NOMO-1 (cell line): ENCODE measurements at regions not wholly inside any gene's neighbourhood (a gene's known extent, or its start where the extent isn't known, plus 50 kb on each side); places are given as distances from the start of the nearest gene placed in this dataset.
"Not testable (repeated sequence)": the region's sequence is repeated elsewhere in the genome, so short reads cannot be mapped to it uniquely, and the experiment has no call there.

Experiments
- DNase-seq, 2 experiments: peaks; one replicate each; lab custom pipeline; 2025; ENCODE audit not compliant: unreplicated experiment in 2 of 2; lab: John Stamatoyannopoulos, UW

DNA sequence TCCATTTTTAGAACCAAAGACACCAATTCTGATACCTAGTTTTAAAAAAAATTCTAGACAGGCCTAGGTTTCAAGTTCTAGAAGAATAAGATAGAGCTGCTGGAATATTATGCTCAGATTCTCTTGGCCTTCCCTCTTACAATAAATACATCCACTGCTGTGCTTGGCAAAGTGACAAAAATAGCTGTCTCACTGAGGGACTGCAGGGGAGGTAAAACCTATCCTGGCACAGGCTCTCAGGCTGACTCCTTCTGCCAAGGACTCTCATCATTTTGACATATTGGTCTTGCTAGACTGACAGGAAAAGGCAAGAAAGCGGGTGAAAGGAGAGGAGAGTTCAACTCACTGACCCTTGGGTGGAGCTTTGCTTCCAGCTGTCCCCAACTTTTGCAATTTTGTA, 197.0 kb upstream of the LHX8 start:
- DNase-seq: no peak

DNA sequence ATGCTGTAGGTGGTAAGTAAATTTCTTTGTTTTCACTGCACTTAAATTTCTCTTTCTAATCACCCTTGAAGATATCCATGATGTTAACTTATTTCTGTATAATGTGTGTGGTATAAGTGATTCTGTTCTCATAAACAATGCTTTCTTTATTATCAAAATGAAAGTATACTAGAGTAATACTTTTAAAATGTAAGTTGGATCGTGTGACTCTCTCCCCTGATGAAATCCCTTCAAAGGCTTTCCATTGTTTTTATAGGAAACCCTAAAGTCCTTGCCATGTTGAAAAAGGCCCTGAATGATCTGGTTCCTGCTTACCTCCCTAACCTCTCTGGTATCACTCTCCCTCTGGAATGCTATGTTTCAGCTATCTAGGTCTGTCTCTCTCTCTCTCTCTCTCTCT, 191.1 kb upstream of the LHX8 start:
- no peak for DNase-seq

DNA sequence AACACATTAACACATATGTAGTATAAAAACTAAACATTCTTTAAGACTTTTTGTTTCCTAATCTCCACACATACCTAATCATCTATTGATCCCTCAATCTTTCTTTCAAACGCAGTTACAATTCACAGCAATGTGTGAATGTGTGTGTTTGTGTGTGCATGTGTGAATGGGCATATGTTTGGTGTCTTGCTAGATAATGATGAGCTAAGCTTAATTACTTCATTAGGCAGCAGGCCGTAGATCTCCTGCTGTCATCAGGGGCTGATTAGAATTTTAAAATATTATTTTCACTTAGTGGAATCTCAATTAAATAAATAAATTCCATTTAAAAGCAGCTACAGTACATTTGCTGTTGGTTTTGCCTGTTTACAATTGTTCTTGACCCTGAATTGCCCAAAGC, 187.8 kb upstream of the LHX8 start:
- DNase-seq: no peak

DNA sequence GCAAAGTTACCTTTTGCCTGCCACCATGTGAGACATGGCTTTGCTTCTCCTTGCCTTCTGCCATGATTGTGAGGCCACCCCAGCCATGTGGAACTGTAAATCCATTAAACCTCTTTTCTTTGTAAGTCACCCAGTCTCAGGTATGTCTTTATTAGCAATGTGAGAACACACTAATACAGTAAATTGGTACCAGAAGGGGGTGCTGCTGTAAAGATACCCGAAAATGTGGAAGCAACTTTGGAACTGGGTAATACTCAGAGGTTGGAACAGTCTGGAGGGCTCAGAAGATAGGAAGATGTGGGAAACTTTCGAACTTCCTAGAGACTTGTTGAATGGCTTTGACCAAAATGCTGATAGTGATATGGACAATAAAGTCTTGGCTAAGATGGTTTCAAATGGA, 184.8 kb upstream of the LHX8 start:
- not testable (repeated sequence) for DNase-seq

DNA sequence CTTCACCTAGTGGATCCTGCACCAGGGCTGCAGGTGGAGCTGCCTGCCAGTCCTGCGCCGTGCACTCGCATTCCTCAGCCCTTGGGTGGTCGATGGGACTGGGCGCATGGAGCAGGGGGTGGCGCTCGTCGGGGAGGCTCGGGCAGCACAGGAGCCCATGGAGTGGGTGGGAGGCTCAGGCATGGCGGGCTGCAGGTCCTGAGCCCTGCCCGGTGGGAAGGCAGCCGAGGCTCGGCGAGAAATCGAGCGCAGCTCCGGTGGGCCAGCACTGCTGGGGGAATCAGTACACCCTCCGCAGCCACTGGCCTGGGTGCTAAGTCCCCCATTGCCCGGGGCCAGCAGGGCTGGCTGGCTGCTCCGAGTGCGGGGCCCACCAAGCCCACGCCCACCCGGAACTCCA, 182.2 kb upstream of the LHX8 start:
- not testable (repeated sequence) for DNase-seq

DNA sequence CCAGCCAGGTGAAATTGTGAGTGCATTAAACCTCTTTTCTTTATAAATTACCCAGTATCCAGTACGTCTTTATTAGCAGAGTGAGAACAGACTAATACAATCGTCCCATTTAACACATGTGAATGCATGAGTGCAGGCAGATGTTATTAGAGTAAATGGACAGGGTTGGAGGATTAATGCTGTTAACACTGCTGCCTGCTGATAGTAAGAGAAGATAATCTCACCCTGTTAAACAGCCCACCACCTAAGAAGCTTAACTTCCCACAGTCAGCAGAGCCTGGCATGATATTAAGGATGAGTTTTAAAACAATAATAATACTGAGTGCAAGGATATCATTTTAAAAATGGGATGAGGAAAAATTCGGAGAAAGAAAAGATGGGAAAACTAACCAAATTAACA, 181.4 kb upstream of the LHX8 start:
- DNase-seq: no peak

DNA sequence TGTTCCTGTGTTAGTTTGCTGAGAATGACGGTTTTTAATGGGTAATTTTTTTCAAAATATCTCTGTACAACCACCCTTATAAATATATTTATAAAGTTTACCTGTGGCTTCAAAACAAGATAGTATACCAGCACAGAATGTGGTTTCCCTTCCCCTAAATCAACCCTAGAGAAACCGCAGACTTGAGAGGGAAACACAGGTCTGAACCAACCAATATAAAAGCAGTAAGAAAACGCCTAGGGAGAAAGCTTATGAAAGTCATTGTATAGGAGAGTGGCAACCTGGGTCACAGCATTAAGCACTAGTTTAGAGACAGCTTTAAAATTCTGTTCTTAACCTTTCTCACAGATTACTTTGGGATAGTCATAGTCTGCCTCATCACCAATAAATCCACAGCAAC, 180.6 kb upstream of the LHX8 start:
- no peak for DNase-seq

DNA sequence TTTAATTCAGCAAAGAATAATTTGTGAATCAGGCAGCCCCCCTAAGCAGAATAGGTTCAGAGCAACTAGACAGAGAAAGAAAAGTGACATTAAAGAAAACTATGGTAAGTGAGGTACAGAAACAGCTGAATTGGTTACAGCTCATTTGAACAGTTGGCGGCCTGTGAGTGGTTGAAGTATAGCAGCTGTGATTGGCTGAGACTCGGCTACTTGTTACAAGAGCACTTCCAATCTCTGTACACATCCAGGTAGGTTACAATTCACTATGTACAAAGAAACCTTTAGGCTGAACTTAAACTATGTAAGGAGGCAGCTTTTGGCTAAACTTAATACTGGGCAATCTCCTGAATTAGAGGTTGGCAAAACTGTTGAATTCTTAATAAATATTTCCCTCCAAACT, 171.1 kb upstream of the LHX8 start:
- no peak for DNase-seq

DNA sequence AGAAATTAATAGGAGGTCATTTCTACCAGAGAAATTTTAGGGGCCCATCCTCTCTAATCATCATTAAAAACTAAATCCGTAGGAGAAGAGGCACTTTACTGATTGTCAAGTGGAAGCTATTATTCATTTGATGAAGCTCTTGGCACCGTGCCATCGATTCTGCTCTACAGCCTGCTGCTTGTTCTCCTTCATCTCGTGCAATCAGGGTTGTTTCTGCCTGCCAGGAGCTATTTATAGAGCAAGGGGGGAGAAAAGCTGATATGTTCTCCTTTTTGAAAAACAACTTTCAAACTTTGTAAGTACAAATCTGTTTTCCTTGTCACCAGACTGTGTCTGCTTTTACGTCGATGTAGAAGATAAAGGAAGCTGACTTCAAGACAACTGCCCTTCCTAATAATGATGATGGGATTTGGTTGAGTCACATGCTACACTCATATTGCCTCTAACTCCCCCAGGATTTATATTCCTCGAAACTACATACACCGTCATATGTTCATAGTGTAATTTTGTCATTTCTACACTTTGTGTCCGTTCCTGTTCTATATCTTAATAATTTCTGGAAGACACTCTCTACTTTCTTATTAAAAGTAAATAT, 169.6 kb upstream of the LHX8 start:
- DNase-seq: peak in 1 of 2 experiments; percentile 19

DNA sequence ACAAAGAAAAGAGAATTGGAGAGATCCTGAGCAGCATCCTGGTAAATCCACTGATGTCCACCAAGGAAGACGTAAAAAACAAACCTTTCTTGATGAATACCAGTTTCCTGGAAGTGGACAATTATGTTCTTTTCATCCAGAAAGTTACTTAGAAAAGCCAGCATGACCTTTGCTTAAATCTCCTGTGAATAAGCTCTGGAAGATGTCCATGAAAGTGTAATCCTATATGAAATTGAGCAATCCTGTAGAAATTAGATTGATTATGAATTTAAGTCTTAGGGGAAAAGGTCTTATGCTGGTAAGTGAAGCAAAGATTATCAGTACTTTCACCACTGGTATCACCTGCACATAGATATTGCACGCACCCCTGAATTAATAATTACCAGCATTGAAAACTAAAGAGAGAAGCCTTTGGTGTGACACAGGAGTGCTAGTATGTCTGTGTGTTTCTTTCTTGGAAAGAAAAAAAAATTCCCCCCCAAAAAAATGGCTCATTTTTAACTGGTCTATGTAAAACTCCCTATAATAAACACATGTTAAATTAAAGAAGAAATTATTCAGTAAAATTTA, 164.5 kb upstream of the LHX8 start:
- DNase-seq: no peak

DNA sequence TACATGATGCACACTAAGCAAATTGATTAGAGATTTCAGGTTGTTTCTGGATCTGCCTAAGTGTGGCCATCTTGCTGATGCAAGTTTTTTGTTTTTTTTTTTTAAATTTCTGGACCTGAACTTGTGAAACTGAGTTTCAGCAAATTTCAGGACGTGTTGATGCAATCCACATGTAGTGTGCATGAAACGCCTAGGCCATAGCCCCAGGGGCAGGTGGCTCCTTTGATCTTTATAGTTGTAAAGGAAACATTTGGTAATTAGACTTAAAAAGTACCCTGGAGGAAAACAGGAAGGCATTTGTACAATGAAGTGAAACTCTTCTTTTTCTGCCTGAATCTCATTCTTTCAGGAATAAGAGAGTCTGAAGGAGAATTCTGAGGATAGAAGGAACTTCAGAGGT, 162.2 kb upstream of the LHX8 start:
- DNase-seq: no peak

DNA sequence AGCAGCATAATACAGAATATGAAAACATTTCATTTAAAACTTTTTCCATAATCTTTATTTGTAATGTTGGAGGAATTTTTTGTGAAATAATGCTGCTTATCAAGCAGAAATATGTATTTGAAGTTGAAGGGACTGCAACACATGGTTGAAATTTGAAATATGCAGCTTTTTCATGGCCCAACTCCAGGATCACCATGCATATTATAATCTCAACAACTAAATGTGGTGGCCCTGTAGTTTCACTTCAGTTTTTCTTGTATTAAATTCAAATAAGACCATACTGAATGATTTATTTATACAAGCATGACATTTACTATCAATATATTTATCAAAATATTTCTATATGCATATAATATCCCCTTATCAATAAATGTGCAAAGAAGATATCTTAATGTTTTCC, 157.7 kb upstream of the LHX8 start:
- no peak for DNase-seq

DNA sequence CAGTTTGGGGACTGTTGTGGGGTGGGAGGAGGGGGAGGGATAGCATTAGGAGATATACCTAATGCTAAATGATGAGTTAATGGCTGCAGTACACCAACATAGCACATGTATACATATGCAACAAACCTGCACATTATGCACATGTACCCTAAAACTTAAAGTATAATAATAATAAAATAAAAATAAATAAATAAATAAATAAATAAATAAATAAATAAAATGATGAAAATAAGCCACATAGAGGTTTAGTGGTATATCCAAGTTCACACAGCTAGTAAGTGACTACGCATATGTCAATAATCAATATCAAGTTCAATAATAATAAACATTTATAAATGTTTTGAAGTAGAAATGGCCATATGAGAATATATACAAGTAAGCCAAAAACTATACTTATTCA, 141.7 kb upstream of the LHX8 start:
- not testable (repeated sequence) for DNase-seq

DNA sequence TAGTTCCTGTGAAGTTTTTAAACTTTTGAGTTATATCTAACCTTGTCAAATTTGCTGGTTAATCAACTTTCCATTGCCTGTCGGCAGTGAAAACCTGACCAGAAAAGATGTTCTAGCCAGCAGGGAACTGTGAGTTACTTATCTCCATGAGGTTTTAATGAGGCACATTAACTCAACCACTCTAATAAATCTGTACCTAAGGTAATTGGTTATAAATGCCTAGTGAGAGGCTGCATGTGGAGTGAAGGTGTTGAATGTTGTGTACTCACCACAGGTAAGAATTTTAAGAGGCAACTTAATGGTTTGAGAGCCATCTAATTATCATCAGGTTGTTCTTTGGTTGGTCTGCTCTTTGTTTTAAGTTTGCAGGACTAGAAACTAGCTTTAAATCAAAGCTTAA, 138.4 kb upstream of the LHX8 start:
- DNase-seq: no peak

DNA sequence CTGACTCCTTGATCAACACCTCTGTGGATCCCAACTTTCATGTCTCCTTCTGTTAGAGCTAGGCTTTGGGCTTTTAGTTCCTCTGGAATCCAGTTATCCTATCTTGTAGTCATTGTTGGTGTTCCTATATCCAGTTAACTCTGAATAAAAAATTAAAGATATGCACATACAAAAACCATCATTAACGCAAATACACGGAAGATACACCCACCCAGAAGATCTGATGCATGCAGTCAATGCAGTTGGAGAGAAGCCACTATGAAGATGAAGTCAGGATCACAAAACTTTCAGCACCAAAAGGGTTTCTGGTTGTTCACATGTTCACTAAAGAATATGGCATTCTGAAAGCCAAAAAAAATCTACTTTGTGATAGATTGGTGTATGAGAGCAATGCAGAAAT, 123.6 kb upstream of the LHX8 start:
- DNase-seq: no peak

DNA sequence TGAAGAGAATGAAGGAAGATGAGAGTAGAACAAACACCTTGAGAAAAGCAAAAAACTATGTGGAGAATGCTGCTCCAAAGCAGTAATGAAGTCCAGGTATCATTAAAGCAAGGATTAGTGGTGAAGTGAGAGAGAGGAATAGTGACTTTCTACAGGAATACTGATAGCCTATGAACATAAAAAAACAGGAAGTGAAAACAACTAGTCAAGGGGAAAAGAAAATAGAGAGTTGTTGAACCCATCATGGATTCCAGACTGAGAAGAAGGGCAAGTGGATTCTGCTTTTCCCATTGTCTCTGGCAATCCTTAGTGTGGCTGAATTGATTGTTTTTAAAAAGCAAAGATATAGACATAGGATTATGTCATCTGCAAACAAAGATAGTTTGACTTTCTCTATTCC, 119.9 kb upstream of the LHX8 start:
- DNase-seq: no peak

DNA sequence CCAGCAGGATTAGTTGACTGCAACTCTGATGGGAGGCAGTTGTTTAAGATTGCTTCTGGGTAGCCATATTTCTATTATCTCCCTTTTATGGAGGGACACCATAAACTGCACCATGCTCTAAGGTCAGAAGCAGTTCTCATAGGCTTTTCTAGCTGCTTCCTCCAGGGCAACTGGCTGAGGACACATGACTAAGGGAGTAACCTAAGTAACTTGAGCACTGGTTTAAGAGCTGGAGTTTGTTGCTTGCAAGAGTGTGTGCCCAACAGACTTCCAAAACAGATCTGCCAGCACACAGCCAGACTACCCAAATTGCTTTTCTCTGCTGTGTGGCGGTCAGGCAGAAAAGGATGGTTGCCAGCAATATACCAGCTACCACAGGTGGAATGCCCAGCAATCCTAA, 111.2 kb upstream of the LHX8 start:
- no peak for DNase-seq

DNA sequence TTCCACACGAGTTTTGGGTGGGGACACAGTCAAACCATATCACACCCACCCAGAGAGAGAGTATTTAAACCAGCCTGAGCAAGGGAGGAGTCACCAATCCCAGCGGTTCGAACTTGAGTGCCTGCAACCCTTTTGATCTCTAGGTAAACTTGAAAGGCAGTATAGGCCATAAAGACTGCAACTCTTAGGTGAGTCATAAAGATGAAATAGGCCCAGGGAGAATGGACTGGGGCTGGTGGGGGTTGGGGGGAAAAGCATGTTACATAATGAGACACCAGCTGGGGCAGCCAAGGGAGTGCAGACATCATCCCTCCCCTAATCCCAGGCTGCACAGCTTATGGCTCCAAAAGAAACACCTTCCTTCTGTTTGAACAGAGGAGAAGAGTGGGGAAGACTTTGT, 99.8 kb upstream of the LHX8 start:
- no peak for DNase-seq

DNA sequence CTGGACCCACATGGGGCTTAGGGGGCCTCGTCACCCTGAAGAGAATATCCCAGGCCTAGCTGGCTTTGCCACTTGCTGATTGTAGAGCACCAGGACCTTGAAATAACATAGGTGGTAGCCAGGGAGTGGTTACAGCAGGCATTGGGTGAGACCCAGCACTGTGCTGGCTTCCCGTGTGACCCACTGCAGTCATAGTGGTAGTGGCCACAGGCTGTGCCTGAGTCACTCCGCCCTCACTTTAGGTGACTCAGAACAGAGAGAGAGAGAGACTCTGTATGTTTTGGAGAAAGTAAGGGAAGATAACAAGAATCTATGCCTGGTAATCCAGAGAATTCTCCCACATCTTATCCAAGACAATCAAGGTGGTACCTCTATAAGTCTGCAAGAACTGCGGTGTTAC, 98.7 kb upstream of the LHX8 start:
- no peak for DNase-seq

DNA sequence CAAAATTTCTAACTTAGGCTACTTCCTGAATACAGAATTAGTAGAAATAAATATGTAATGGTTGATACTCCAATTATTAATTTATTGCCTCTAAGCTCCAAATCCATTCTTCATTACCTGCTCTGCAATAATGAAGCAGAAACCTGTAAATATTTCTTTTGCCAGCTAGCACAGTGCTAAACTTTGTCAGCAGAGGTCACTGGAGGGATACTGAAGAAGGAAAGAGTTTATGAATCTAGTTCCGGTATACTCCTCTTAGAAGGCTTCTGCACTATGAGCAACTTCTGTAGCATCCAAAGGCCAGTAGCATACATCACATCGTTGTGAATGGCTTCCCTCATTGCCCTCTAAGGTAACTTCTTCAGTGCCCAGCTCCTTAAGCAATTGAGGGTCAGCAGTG, 81.0 kb upstream of the LHX8 start:
- no peak for DNase-seq

DNA sequence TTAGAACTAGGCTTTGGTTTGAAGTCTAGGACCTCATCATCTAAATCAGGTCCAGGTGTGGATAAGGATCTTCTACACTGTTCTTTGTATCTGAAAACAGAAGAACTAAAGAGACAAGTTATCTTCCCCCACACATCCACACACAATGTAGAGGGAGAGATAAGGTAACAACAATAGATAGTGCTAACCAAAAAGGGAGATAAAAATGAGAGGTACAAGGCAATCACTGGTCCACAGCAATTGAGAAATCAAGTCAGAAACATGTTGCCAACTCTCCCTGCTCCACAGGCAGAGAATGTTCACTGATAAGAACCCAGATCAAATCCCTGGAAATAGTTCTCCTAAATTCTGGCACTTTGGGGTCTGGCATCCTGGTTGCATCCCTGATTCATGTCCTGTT, 75.8 kb upstream of the LHX8 start:
- no peak for DNase-seq

DNA sequence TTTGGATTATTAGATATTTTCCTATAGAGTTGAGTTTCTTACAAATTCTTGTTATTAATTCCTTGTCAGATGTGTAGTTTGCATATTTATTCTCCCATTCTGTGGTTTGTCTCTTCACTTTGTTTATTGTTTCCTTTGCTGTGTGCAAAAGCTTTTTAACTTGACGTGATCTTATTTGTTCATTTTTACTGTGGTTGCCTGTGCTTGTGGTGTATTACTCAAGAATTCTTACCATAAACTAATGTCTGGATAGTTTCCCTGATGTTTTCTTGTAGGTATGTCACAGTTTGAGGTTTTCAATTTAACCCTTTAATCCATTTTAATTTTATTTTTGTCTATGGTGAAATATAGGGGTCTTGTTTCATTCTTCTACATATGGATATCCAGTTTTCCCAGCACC, 72.1 kb upstream of the LHX8 start:
- DNase-seq: no peak

DNA sequence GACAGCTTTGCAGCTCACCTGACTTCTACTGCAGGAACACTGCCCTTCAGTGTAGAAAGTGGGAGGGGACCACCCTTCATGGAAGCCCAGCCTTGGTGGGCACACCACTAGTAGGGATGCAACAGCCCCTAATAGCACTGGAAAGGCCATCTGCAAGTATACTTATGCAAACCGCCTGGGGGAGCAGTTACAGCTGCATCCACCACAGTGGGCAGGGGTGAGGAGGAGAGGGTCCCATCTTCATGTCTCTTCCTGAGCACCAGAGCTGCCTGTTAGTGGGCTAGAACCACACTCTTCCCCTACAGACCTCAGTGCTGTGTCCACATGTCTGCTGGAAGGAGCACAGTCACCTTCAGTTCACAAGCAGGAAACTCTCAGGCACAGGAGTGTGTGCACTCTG, 66.2 kb upstream of the LHX8 start:
- DNase-seq: no peak
